ENCODE measurements at regions not wholly inside any gene's neighbourhood (a gene's known extent, or its start where the extent isn't known, plus 50 kb on each side); places are given as distances from the start of the nearest gene placed in this dataset.

DNA sequence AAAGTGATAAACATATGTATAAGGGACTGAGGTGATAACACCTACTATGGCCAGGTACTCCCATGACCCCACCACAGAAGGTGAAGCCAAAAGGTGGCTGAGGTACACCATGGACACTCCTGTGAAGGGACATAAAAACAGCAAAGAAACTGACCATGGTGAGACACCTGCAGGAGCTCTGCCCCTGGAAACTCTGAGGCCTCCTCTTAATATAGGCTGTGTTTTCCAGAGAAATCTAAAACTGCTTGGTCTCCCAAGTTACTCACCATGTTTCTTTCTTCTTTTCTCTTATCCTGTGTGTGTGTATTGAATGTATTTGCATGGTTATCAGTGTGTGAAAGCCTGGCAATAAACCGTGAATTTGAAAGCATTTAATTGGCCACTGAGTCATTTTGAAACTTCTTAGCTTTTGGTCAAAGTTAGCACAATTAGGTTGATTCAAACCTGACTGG is 739.3 kb upstream of the GCFC2 start:
- DNase-seq (ENCODE audit: low read depth), result no peak

DNA sequence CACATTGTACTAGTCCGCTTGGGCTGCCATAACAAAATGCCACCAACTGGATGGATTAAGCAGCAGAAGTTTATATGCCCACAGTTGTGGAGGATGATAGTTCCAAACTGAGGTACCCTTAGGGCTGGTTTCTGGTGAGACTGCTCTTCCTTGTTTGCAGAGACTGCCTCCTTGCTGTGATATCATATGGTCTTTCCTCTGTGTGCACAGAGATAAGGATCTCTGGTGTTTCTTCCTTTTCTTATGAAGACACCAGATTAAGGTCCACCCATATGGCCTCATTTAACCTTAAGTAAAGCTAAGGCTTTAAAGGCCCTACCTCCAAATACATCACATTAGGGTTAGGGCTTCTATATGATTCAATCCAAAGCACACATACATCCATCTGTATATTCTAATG is 738.2 kb upstream of the GCFC2 start:
- no peak for DNase-seq (ENCODE audit: low read depth)

DNA sequence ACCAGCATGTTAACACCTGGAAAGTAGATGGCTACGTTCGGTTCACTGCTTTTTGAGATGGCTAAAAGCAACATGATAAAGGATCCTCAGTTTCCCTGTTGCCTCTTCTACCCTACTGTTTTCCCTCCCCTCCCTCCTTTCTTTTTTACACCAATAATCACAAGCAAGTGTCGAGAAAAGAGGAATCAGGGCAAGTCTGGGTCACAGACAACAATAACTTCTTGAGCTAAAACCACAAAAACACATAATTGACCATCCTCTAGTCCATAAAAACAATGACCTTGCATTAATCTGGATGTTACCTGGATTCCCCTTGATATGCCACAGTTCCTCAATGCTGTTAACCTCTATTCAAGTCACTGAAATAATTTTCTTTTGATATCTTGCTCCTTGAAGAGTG is 736.6 kb upstream of the GCFC2 start:
- no peak for DNase-seq (ENCODE audit: low read depth)

DNA sequence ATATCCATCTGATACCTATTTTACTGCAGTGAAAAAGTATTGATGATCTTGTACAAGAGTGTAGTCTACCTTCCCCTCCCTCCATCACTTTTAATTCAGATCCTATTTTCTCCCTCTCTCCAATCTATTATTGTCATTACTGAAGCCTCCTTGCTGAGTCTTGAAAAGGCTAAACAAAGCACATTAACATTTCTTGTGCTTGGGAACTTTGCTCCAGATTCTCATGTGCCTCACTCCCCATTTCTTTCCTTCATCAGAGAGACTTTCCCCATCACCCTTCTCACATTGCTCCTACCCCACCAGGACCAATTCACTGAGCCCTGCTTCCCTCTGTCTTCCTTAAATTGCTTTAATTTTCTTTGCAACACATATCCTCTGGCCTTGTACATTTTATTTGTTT is 736.2 kb upstream of the GCFC2 start:
- DNase-seq (ENCODE audit: low read depth), result no peak

DNA sequence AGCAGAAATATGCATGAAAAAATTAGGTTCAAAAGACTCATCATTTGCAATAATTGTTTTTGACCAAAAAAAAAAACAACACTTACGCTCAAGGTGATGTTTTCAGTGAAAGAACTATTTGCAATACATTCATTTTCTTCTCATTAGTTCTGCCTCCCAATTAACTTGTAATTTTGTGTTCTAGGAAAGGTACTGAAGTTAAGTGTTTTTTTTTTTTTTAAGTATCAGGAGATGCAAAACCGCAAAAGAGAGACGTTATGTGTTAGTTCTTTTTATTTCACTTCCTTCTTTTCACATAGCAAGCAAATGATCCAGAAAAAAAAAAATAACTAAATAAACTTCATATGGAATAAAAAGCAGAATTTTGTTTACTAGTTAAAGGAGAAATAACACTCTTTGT is 735.2 kb upstream of the GCFC2 start:
- no peak for DNase-seq (ENCODE audit: low read depth)

DNA sequence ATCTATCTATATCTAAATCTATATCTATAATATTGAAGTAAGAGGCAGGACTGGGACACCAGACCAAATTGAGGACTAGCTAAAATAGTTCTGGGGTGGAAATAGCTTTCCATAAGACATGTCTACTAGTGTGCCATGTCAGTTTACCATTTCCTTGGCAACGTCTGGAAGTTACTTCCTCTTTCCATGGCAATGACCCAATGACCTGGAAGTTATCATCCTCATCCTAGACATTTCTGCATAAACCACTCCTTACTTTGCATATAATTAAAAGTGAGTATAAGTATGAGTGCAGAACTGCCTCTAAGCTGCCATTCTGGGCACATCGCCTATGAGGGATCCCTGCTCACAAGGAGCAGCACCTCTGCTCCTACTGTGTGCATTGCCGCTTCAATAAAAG is 734.0 kb upstream of the GCFC2 start:
- DNase-seq (ENCODE audit: low read depth), result no peak

DNA sequence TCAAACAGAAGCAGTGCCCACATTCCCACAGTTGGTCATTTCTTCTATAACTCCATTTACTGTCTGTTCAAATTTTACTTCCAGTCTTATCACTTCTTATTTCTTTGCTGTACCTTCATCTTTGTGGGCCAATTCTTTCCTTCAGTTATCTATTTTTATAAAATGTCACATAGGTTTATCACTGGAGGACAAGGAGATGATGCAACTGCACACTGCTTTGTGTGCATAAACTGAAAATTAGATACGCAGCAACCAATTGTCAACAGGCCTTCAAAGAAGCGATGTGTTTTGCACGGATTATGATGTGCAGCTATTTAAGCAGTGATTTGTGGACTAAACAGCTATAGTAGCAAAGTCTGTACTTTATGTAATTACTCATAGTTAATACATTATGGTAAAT is 726.8 kb upstream of the GCFC2 start:
- DNase-seq (ENCODE audit: low read depth), result no peak

DNA sequence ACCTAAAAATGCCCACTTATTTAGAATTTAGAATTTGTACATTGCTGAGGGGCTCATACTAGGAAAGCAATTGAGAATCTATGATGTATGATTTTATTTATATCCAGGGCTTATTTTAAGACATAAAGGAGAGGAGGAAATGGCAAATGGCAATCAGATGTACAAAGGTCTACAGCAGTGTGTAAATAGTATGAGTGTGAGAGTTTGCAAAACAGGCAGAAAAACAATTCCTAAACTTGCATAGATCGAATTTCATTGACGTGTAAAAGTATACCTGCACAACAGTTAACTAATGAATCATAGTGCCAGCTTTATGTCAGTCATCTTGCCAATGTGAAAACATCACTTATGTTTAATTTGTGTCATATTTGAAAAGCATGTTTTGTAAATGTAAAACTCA is 718.7 kb upstream of the GCFC2 start:
- DNase-seq (ENCODE audit: low read depth), result no peak

DNA sequence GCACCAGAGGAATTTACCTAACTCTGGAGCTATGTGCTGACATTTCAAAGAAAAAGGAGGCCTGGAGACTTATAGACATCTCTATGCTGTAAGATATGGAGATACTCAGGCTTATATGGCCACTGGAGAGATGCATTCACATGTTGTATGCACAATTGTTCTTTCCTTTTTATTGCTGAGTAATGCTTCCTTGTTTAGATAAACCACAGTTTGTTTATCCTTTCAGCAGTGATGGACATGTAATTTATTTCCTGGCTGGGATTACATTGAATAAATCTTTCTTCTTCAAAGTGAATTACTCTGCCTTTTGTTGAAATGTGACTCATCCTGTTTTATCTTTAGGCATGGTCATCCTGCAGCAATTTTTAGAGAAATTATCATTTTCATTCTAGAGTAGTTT is 716.7 kb upstream of the GCFC2 start:
- no peak for DNase-seq (ENCODE audit: low read depth)

DNA sequence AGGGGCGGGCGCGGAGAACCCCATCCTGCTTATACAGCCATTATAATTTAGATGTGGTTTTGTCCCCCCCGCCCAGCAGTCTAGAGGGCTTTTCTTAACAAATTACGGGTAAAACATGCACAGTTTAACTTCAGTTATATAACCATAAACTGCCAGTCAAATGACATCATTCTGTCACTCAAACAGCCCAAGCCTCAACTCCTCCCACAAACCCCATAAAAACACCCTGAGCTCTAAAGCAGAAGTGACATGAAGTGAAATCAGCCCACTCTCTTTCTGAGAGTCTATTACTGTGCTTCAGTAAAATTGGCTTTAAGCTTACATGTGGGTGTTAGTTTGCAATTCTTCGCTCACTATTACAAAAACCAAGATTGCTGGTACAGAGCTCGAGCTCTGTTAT is 705.1 kb upstream of the GCFC2 start:
- DNase-seq (ENCODE audit: low read depth), result no peak

DNA sequence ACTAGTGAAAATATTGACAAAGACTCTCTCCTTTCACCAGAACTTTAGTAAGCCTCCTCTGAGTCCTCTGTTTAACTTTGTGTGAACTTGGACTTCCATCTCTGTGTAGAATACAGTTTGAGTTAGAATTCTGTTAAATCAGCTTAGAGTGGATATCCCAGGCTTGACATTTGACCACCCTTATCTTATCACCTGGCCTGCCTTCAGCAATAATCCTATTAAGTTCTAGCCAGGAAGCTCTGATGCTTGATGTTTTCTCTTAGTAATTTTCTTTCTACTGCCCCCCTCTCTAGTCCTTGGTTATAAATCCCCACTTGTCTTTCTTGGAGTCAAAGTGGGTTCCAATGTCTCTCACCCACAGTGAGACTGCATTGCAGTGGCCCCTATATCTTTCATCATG is 702.7 kb upstream of the GCFC2 start:
- no peak for DNase-seq (ENCODE audit: low read depth)

DNA sequence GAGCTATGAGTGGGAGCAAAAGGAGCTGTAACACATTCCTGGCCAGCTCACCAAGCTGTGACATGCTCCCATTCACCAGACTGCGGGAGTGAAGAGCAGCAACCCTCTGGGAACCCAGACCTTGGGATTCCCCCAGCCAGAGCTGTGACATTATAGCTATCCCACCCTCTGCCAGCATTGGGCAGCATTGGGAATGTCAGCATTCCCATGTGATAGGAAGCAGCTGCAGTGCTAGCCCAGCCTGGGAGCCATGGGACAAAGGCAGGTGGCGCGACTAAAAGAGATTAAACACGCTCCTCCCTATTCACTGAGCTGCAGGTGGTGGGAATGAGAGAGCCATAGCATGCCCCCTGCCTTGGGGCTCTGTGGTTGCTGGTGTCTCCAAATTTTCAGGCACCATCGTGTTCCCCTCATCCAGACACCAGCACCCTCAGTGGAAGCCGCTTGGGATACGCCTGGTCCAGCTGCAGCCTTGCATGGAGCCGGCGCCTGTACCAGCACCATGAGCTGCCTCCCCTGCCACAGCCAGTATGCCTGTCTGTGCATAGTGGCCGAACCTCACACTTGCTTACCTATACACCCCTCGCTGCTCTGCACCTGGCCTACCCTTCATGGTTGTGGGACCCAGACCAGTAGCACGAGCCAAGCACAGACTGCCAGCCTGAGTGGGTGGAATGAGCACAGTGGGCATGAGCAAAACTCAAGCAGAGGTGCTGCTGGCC is 695.6 kb upstream of the GCFC2 start:
- no peak for DNase-seq (ENCODE audit: low read depth)

DNA sequence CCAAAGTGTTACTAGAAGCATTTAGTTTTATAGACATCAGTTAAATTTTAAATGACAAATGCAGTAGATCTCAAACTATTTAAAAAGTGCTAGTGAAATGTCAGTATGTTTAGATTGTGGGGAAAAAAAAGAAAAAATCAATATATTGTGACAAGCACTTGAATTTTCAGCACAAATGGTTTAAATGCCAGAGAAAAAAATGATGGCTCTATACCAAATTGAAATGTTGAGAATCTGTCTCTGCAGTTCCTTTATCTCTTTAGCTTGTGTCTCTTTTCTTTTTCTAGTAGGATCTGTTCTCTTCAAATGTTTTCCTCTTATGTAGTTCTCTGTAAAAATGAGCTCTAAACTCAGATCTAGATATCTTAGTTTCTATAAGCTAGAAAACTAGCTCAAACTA is 682.6 kb upstream of the GCFC2 start:
- no peak for DNase-seq (ENCODE audit: low read depth)

DNA sequence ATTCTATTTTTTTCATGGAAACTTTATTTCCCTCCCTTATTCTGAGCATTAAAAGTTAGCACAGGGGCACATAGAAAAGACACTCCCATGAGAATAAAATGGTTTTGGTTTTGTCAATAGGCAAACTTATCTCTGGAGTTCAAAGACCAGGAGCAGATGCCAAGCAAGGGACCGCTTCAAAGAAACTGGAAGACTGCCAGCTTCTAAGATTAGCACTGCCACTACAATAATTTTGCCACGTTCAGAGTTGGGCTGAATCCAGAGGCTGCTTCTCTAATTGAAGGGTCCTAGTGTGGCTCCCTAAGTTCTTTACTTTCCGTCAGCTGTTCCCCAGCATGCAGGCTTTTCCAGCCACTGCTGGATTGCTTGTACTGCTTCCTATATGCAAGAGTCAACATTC is 681.0 kb upstream of the GCFC2 start:
- no peak for DNase-seq (ENCODE audit: low read depth)

DNA sequence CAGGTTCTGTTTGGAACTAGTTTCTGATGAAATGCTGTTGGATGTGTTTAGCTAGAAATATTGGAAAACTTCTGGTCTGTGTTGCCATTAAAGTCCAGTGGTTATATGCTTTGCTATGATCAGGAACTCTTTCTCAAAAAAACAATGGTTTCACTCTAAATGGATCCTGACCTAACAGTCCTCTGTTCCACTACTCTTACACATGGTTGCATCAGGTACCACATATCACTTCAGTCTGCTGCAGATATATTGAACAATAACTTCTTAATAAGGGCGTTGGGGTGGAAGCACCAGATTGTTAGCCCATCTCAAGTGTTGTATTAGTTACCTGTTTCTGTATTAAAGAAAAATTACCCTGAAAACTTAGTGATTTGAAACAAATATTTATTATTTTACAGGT is 676.6 kb upstream of the GCFC2 start:
- DNase-seq (ENCODE audit: low read depth), result no peak

DNA sequence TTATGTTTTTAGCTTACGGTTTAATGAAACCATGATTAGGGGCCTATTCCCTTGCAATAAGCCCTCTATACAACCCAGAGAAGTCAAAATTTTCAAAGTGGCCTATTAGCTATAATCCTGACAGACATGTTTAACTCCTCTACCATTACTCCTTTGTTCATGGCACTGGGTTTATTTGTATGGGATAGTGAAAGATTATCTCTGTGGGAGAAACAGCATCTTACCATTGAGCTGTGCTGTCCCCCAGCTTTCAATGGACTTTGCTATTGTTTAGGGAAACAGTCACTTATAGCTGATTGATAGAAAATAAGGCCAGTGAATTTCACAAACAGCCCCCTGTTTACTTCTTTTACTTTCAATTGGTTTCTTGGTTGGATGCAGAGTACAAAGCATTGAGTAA is 675.2 kb upstream of the GCFC2 start:
- DNase-seq (ENCODE audit: low read depth), result no peak

DNA sequence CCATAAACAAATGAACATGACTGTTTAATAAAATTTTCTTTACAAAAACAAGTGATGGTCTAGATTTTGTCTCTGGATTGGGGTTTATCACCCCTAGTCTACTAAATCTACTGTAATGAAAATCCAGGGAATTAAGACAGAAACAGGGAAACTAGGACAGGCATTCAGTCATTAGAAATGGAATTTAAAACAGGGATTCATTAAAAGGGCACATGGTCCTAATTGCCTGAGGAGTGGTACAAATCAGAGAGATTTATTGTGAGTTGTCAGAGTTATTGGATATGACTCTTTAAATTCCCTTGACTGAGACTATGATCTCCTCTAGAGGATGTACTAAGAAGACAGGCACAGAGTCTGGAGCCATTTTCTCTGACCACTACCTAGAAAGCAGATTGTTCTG is 670.9 kb upstream of the GCFC2 start:
- no peak for DNase-seq (ENCODE audit: low read depth)

DNA sequence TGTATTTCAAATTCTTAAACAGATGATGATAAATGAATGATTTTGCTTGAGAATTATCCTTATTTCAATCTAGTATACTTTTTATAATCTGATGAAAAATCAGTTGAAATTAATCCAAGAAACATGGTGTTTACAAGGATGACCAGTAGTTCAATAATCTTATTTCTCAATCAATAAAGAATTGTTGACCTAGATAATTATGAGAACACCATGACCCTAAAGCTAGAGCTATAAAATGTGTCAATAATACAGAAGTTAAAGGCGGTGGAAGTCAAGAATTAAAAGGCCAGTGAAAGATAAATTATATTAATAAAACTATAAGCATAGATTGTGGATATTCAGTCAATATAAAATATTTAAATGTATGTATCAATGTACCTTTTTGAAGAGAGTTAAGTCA is 667.4 kb upstream of the GCFC2 start:
- DNase-seq (ENCODE audit: low read depth), result no peak

DNA sequence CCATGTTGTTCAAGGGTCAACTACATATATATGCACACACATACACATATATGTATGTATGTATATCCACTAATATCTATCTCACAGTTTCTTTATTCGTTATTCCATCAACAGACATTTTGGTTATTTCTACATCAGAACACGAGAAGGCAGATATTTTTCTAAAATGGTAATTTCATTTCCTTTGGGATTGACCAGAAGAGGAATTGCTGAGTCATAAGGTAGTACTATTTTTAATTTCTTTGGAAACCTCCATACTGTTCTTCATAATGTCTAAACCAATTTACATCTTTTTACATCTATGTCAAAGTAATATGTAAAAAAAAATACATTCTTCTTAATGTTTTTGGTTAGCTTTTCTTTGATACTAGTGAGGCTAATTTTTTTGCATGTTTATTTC is 630.7 kb upstream of the GCFC2 start:
- DNase-seq (ENCODE audit: low read depth), result no peak

DNA sequence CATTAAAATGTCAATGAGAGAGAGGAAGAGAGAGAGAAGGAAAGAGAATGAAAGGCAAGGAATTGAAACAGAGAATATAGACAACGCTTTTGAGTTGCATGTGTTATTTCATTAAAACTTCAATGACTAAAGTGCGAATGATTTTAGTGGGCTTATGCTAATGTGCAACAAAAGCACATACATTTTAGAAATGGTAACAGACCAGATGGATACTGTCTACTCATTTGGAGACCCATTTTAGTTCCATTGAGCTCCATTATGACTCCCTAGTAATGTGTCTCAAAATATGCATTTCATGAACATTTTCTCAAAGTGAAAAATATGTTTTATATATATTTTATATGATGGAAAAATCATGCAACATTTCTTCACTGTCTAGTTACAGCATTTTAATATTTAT is 622.2 kb upstream of the GCFC2 start:
- DNase-seq (ENCODE audit: low read depth), result no peak

DNA sequence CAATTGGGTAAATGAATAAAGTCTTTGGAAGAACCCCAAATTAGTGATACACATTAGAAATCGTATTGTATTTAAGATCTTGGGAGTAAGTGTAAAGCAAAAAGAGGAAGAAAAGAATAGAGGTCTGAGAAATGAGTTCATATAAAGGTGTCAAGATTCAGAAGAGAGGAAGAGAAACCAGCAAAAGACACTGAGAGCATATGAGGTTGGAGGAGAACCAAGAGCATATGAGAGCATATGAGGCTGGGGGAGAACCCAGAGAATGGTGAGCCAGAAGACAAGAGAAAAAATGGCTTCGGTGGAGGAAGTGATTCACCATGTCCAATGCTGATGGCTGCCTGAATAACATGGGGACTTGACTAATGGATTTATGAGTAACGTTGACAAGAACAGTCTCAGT is 620.1 kb upstream of the GCFC2 start:
- no peak for DNase-seq (ENCODE audit: low read depth)

DNA sequence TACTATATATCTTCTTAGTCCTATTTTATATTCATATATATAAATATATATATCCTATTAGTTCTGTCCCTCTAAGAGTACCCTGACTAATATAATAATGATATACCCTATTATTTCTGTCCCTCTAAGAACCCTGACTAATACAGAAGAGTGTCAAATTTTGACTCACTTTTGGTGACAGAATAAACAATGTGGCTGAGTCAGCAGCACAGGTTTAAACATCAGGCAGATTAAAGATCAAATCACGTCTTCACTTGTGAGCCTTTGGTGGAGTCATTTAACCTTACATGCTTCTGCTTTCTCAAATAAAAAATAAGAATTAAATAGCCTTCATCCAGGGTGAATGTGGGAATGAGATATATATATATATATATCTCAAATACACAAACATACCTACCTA is 615.9 kb upstream of the GCFC2 start:
- DNase-seq (ENCODE audit: low read depth), result no peak

DNA sequence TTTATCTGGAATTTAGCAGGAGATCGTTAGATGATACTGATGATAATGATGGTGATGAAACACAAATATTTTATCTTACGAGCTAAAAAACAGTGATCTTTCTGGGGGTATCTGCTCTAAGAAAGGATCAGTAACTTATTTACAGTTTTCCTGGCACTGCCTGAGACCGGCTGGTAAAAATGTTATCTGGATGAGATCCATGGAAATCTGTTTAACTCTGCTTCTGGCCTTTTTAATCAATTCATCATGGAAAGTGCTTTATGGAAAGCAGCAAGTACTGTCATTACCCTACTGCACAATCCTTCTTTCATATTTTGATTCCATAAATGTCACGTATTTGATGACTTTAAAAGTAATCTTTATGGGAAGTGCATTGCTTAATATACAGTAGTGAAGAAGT is 612.7 kb upstream of the GCFC2 start:
- no peak for DNase-seq (ENCODE audit: low read depth)

DNA sequence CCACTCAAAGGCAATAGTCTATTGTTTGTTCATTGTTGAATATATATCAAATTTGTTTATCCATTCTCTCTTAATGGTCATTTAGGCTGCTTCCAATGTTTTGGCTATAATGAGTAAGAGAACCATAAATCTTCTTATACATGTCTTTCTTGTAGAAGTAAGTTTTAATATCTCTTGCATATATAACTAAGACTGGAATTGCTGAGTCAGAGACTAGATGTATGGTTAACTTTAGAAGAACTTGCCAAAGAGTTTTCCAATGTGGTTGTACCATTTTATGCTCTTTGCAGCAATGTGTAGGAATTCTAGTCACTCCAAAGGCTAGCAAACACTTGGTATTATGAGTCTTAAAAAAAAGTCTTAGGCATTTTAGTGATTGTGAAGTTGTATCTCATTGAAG is 610.0 kb upstream of the GCFC2 start:
- DNase-seq (ENCODE audit: low read depth), result no peak

DNA sequence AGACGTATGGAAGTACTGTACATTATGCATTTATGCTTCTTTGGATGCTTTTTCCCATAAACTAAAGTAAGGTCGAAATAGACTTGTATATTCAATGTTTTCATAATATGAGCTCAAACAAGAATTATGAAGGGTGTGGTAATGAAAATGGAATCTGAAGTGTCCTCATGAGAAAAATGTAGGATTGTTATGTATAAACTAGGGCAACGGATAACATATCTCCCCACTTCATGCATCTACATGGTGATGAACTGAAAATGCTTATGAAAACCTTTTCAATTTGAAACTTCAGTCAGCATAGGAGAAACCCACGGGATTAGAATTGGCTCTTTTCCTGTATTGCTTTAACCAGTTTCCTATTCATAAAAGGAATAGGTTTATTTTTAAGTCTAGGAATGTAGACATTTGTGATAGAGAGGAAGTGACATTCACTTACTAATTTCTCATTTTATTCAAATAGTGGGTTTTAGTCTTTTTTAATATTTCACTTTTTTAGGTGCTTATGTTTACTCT is 608.2 kb upstream of the GCFC2 start:
- no peak for DNase-seq (ENCODE audit: low read depth)

Measured in HS-27A (cell line).